ENCODE measurements at regions not wholly inside any gene's neighbourhood (a gene's known extent, or its start where the extent isn't known, plus 50 kb on each side); places are given as distances from the start of the nearest gene placed in this dataset.

- TF ChIP-seq CTCF (conservative IDR thresholded peaks at IDR 0.05 in 1 of 2, IDR thresholded peaks at IDR 0.05 in 1 of 2; ENCODE audit: extremely low read depth in 1 of 2, insufficient read depth in 1 of 2, low read depth in 1 of 2, low read length in 2 of 2), result no peak
- TF ChIP-seq EZH2 (IDR thresholded peaks at IDR 0.05; ENCODE audit: borderline replicate concordance, low read length), result no peak
Observed at GRCh38 chr2:235305678-235306077, 188.2 kb upstream of the AGAP1 start.
